HG03432 (cell line): ENCODE measurements at regions not wholly inside any gene's neighbourhood (a gene's known extent, or its start where the extent isn't known, plus 50 kb on each side); places are given as distances from the start of the nearest gene placed in this dataset.

ENCODE experiments used
- ATAC-seq: cut with Tn5 transposase; IDR thresholded peaks from one replicate; pipeline ENCODE4 v1.9.1; 2021; ENCODE audit warnings: mild to moderate bottlenecking, moderate library complexity; ENCODE audit not compliant: unreplicated experiment

GRCh38 chrX:149275836-149276235 is 229.3 kb downstream of the IDS start:
- no peak for ATAC-seq

GRCh38 chrX:149274516-149275105 is 230.5 kb downstream of the IDS start:
- no peak for ATAC-seq

GRCh38 chrX:149272690-149273463 is 232.2 kb downstream of the IDS start:
- no peak for ATAC-seq

DNA sequence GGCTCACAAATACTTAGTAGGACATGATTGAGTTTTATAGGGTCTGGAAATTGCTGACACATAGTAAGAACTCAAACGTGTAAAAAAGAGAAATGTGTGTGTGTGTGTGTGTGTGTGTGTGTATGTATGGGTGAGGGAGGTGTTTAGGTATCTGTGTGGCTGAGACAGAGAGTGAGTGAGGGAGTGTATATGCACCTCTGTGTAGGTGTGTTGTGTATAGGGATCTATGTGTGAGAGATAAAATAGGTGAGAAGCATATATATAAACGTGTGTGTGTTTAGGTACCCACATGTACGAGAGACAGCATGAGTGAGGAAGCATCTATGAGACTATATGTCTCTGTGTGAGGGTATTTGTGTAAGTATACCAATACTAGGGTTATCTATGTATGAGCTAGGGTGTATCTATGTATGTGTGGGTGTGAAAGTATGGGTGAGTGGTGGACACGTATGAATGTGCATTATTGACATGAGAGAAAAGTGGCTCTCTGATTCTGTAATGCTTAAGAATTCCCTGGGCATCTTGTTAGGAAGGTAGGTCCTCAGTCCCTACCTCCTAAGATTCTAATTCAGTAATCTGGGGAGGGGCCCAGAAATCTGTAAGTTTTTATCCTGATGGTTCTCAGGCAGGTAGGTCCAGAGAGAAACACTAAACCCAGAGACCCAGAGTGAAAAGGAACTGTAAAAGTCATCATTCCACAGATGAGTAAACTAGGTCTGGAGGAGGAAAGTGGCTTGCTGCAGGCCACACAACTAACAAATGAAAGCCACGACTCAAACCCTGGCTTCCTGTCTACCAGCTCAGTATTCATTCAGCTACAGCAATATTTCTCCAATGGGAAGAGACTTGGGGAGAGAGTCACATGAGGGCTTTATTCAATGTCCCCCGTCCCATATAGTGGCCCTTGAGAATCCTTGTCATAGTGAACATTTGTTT is 237.0 kb downstream of the IDS start:
- peak; percentile 75 for ATAC-seq

DNA sequence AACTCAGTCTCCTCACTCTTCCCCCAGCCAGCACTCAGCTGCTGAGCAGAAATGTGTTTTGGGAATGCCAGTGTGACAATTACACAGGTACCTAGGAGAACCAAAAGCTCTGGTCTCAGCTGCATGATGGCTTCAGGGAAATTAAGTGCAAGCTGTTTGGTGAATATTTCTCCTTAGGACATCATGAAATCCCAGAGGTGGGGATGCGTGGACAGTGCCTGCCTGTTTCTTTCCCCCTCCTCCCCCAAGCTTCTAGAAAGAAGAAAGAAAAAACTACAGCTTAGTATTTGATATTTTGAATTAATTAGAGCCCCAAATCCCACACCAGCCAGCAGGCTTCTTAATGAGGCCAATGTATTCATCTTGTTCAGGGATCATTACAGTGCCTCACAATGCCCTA is 243.0 kb downstream of the IDS start:
- ATAC-seq, result no peak

- ATAC-seq, result no peak
Observed at GRCh38 chrX:149259241-149259640, 245.9 kb downstream of the IDS start.

DNA sequence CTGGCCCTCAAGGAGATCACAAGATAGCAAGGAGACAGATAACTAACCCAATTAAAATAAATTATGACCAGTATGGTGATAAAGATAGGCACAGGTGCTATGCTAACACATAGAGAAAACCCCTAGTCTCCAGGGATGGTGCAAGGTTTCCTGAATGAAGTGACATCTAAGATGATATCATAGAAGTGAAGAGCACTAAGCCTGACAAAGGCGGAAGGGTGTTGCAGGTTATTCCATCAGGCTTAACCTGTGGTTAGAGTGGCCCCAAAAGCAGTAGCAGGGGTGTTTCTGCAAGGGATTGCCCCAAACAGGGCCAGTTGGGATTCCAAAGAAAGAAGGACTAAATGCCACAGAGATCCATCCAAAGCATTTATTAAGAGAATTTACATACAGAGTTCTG is 249.2 kb downstream of the IDS start:
- ATAC-seq, result no peak

GRCh38 chrX:149248073-149248625 is 257.0 kb downstream of the IDS start:
- no peak for ATAC-seq

DNA sequence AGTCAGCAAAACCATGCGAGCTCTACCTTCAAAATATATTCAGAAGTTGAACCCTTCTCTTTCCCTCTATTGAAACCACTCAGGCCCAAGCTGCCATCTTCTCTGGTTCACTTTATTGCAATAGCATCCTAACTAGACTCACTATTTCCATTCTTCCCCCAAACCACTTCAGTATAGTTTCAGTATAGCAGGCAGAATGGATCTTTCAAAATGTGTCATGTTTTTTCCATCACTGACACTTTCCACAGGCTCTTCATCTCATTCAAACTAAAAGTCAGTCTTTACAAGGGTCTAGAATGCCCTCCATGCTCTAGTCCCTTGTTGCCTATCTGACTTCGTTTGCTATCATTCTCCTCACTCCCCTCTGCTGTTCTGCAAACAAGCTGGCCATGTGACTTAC is 274.4 kb downstream of the IDS start:
- no peak for ATAC-seq

- ATAC-seq, result no peak
Observed at GRCh38 chrX:149223854-149224253, 281.3 kb downstream of the IDS start.

GRCh38 chrX:149222040-149222439 is 283.1 kb downstream of the IDS start:
- ATAC-seq, result no peak

DNA sequence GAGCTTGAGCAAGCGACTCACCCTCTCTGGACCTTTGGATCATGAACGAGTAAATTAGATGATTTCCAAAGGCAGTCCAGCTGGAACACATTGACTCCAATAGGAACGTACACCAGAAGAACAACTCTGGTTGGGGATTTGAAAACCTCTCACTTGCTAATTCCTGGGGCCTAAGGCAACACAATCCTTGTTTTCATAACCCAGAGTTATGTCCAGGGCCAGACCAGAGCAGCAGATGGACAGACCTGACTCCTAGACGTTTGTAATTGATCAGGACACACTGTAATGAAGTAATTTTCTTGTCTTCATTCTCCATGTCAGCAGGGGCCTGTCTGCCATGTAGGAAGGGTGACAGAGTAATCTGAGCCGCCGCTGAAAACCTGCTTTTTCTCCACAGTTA is 283.9 kb downstream of the IDS start:
- ATAC-seq, result no peak

GRCh38 chrX:149213264-149213663 is 291.8 kb downstream of the IDS start:
- no peak for ATAC-seq

DNA sequence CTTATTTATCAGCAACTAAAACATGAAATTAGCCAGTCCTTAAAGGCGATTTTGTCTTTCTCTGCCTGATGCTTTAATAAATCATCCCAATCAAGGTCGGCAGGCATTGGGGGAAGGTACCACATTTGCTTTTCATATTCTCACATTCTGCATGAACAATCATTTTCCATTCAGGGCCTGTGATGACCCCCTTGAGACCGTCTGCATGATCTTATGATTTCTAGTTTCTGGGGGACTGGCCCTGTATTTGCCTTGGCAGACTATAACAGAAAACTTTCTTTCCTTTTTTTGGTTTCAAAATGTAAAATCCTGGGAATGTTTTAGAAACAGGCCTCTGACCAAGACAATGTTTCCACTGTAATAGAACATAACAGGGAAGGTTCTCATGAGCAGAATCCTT is 296.8 kb downstream of the IDS start:
- no peak for ATAC-seq

- peak; percentile 35 for ATAC-seq
Observed at GRCh38 chrX:149207518-149207917, 297.6 kb downstream of the IDS start.

- ATAC-seq, result peak; percentile 70
Observed at GRCh38 chrX:149205937-149206336, 299.2 kb downstream of the IDS start.

DNA sequence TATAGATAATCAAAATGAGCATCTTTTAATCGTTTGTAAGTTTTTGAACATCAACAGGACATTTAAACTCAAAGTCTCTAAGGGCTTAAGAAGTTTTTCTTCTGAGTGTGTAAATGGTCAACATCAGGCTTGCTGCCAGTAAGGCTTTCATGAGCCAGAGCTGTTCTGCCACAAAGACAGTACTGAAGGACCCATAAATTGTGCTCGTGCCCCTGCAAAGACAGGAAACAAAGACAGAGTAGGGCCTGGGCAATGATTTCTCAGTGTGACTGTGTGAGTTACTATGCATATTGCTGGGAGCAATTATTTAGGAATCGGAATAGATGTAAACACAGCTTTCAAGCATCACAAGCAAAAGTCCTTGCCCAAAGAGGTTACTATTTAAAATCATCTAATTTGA is 300.0 kb downstream of the IDS start:
- no peak for ATAC-seq

GRCh38 chrX:149199734-149200133 is 305.4 kb downstream of the IDS start:
- no peak for ATAC-seq

- ATAC-seq, result peak; percentile 92
Observed at GRCh38 chrX:149198980-149199732, 305.9 kb downstream of the IDS start.

GRCh38 chrX:149185087-149185486 is 320.0 kb downstream of the IDS start:
- ATAC-seq, result no peak
